GM12878 (cell line): ENCODE measurements at regions not wholly inside any gene's neighbourhood (a gene's known extent, or its start where the extent isn't known, plus 50 kb on each side); places are given as distances from the start of the nearest gene placed in this dataset.

Experiments used
- ATAC-seq: fragments of 200-7000 bp; cut with Tn5 transposase; 3 replicates; pipeline ENCODE4 v1.9.1; 2020; ENCODE audit warnings: mild to moderate bottlenecking, moderate library complexity
- BruUV-seq: library from RNA; stranded (reverse); fragments of 400-500 nt; replicated peaks from 2 replicates; lab custom pipeline; 2021; lab: Mats Ljungman, UMichigan
- CTCF ChIA-PET: fragments of 300-600 bp; sonication (Branson Sonifier 250); formaldehyde crosslinking; extraction: SDS; loops from one replicate; lab custom pipeline; 2021; ENCODE audit warnings: inconsistent platforms; lab: Yijun Ruan, JAX
- POLR2A ChIA-PET: fragments of 350-600 bp; formaldehyde crosslinking; extraction: SDS; loops from one replicate; lab custom pipeline; 2021; ENCODE audit warnings: inconsistent platforms; lab: Charles Lee
- RAD21 ChIA-PET: fragments of 300-600 bp; sonication (Branson Sonifier 250); formaldehyde crosslinking; loops from one replicate; lab custom pipeline; 2023; ENCODE audit warnings: antibody characterized with exemption; ENCODE audit not compliant: unreplicated experiment; lab: Charles Lee
- SMC1A ChIA-PET: fragments of 300-600 bp; sonication (Branson Sonifier 250); formaldehyde crosslinking; loops from one replicate; lab custom pipeline; 2023; ENCODE audit not compliant: unreplicated experiment, uncharacterized antibody; lab: Charles Lee
- DNase-seq: peaks from one replicate; pipeline ENCODE4 v3.0.0-alpha.2; 2011; ENCODE audit warnings: low read depth, low spot score
- FAIRE-seq: peaks from 3 replicates; lab custom pipeline; 2011; peaks lifted over from hg19 to GRCh38; lab: Jason Lieb, UNC
- H2AFZ ChIP-seq: 2 replicates; pipeline ENCODE4 v1.6.0; 2011; ENCODE audit warnings: low read depth, low read length, control low read depth; ENCODE audit not compliant: control insufficient read depth
- H3K27ac ChIP-seq: 2 replicates; pipeline ENCODE4 v1.5.1; 2011; ENCODE audit warnings: control low read depth; ENCODE audit not compliant: control insufficient read depth, insufficient read depth
- H3K27me3 ChIP-seq, 2 experiments: replicated peaks in 1 of 2; 2 replicates each; pipeline versions ENCODE4 v1.6.0 to v1.6.1; 2011; ENCODE audit warnings: low read length in 1 of 2; ENCODE audit not compliant: control insufficient read depth in 2 of 2, insufficient read depth in 2 of 2
- H3K36me3 ChIP-seq, 2 experiments: 2 replicates each; pipeline ENCODE4 v1.5.1; 2011; ENCODE audit warnings: low read length in 1 of 2; ENCODE audit not compliant: control insufficient read depth in 2 of 2, insufficient read depth in 2 of 2
- H3K4me1 ChIP-seq: 2 replicates; pipeline ENCODE4 v1.6.1; 2011; ENCODE audit warnings: mild to moderate bottlenecking, low read length, moderate library complexity, mixed read lengths; ENCODE audit not compliant: control insufficient read depth, insufficient read depth
- H3K4me2 ChIP-seq: 2 replicates; pipeline ENCODE4 v1.6.0; 2011; ENCODE audit warnings: control low read depth; ENCODE audit not compliant: control insufficient read depth, insufficient read depth
- H3K4me3 ChIP-seq: fragments of 200-600 bp; sonication (generic); 2 replicates; pipeline ENCODE4 v1.5.1; 2016
- H3K79me2 ChIP-seq: 2 replicates; pipeline ENCODE4 v1.6.0; 2011; ENCODE audit warnings: low read length; ENCODE audit not compliant: control insufficient read depth, insufficient read depth
- H3K9ac ChIP-seq: 2 replicates; pipeline ENCODE4 v1.8.0; 2011; ENCODE audit warnings: low read length, control low read depth, mixed read lengths; ENCODE audit not compliant: control insufficient read depth, insufficient read depth
- H3K9me3 ChIP-seq: replicated peaks from 3 replicates; pipeline ENCODE4 v1.5.1; 2011; ENCODE audit warnings: mild to moderate bottlenecking, low read length; ENCODE audit not compliant: control insufficient read depth, insufficient read depth
- H4K20me1 ChIP-seq: 2 replicates; pipeline ENCODE4 v1.6.0; 2011; ENCODE audit not compliant: control insufficient read depth, insufficient read depth
- ATF2 ChIP-seq: IDR thresholded peaks from 2 replicates; pipeline ENCODE4 v1.6.1; 2012; ENCODE audit warnings: low read length, inconsistent platforms
- BMI1 ChIP-seq: fragments of 450-650 bp; IDR thresholded peaks from 2 replicates; pipeline ENCODE4 v1.6.1; 2016; ENCODE audit warnings: mild to moderate bottlenecking, moderate library complexity, borderline replicate concordance
- CREB1 ChIP-seq: IDR thresholded peaks from 2 replicates; pipeline ENCODE4 v1.6.1; 2012; ENCODE audit warnings: low read depth, mild to moderate bottlenecking, inconsistent platforms
- EED ChIP-seq: sonication (generic); IDR thresholded peaks from 2 replicates; pipeline ENCODE4 v1.6.1; 2016; ENCODE audit warnings: antibody characterized with exemption, low read depth
- GATAD2B ChIP-seq: fragments of 450-650 bp; conservative IDR thresholded peaks from 2 replicates; pipeline ENCODE4 v1.6.1; 2017; ENCODE audit warnings: low read depth, mild to moderate bottlenecking, moderate library complexity
- MLLT1 ChIP-seq: fragments of 450-650 bp; IDR thresholded peaks from 2 replicates; pipeline ENCODE4 v1.6.1; 2016; ENCODE audit warnings: mild to moderate bottlenecking
- SIX5 ChIP-seq: IDR thresholded peaks from 2 replicates; pipeline ENCODE4 v1.6.1; 2011; ENCODE audit warnings: mild to moderate bottlenecking, low read depth, low read length, moderate library complexity; ENCODE audit not compliant: severe bottlenecking
- TBL1XR1 ChIP-seq: IDR thresholded peaks from 2 replicates; pipeline ENCODE4 v1.6.1; 2012; ENCODE audit warnings: low read depth, low read length, improper control_type of control experiment
- TCF3 ChIP-seq: IDR thresholded peaks from 2 replicates; pipeline ENCODE4 v1.6.1; 2012; ENCODE audit warnings: low read depth, mild to moderate bottlenecking, low read length, borderline replicate concordance; ENCODE audit not compliant: insufficient read depth
- WGBS: methylation state at CpG from one replicate; pipeline ENCODE4 v1.1.6; 2016; ENCODE audit warnings: low lambda C conversion rate; ENCODE audit not compliant: insufficient replicate concordance, insufficient coverage; ENCODE audit errors: missing lambda C conversion rate; 5-methylcytosine and 5-hydroxymethylcytosine counted together
- in situ Hi-C: fragments of 300-500 bp; cut with MboI; formaldehyde crosslinking; loops from 9 replicates; pipeline ENCODE4 v1.14.3; 2018; ENCODE audit warnings: mixed read lengths
- intact Hi-C: fragments of 100-400 bp; cut with micrococcal nuclease; formaldehyde crosslinking; loops from one replicate; pipeline ENCODE4 v1.14.2; 2022; ENCODE audit not compliant: unreplicated experiment

- H3K79me2 ChIP-seq = no peaks in the 10 kb centered on the region
- TF ChIP-seq CREB1 = no peak
- no peak for TF ChIP-seq TCF3
- no peak for TF ChIP-seq GATAD2B
- TF ChIP-seq TBL1XR1 = no peak
- no peak for TF ChIP-seq BMI1
- no peak for TF ChIP-seq SIX5
- TF ChIP-seq MLLT1 = no peak
- TF ChIP-seq ATF2 = no peak
- TF ChIP-seq EED = no peak
- TF ChIP-seq, all 136 proteins: peak for 0
- Histone ChIP-seq H2AFZ (no peak overlapping the region), H3K9ac (no peak overlapping the region), H4K20me1 (no peaks in the 10 kb centered on the region), H3K27me3 (no peaks in the 10 kb centered on the region; a peak in 3 of 4 replicates), H3K4me1 (no peaks in the 10 kb centered on the region), H3K4me3 (no peak overlapping the region), H3K27ac (no peak overlapping the region), H3K4me2 (no peak overlapping the region), H3K36me3 (no peaks in the 10 kb centered on the region), H3K9me3 (no peaks in the 10 kb centered on the region)
- 19% methylated on average over 4 of the region's 4 CpGs for WGBS
- in situ Hi-C loops (no loop called here), intact Hi-C loops (no loop called here)
- CTCF ChIA-PET = no interaction called here
- ATAC-seq (no peak), FAIRE-seq (no peak), DNase-seq (no peak)
- POLR2A ChIA-PET = no interaction called here
- RAD21 ChIA-PET = no interaction called here
- BruUV-seq = no TSS peak
- SMC1A ChIA-PET = no interaction called here
Measured at GRCh38 chr2:109061736-109062135, 67.3 kb upstream of the SH3RF3 start.
